ENCODE measurements at regions not wholly inside any gene's neighbourhood (a gene's known extent, or its start where the extent isn't known, plus 50 kb on each side); places are given as distances from the start of the nearest gene placed in this dataset.

GRCh38 chr12:42663621-42664020, 74.1 kb upstream of the PRICKLE1 start:
- TF ChIP-seq CTCF (IDR thresholded peaks at IDR 0.05; ENCODE audit: low read depth, low read length), result no peak
- TF ChIP-seq POLR2A (IDR thresholded peaks at IDR 0.05; ENCODE audit: extremely low read depth, insufficient read length), result no peak
- no peak for TF ChIP-seq MYC (IDR thresholded peaks at IDR 0.05; ENCODE audit: low read depth, low read length)
